K562 (cell line): ENCODE measurements at regions not wholly inside any gene's neighbourhood (a gene's known extent, or its start where the extent isn't known, plus 50 kb on each side); places are given as distances from the start of the nearest gene placed in this dataset.

ENCODE experiments used
- ATAC-seq: fragments of 200-7000 bp; cut with Tn5 transposase; 3 replicates; pipeline ENCODE4 v1.9.1; 2020; ENCODE audit warnings: moderate library complexity
- BruUV-seq: library from RNA; stranded (reverse); fragments of 400-500 nt; replicated peaks from 2 replicates; lab custom pipeline; 2021; lab: Mats Ljungman, UMichigan
- CTCF ChIA-PET: fragments of 300-600 bp; formaldehyde crosslinking; extraction: SDS; loops from one replicate; lab custom pipeline; 2021; ENCODE audit warnings: low intra/inter-chr PET ratio; lab: Yijun Ruan, JAX
- POLR2A ChIA-PET: fragments of 300-600, 350-650 bp; sonication (Branson Sonifier 250); formaldehyde crosslinking; extraction: SDS; loops from one replicate; lab custom pipeline; 2021; ENCODE audit warnings: antibody characterized with exemption, inconsistent platforms; lab: Yijun Ruan, JAX
- DNase-seq, 4 experiments: peaks; one replicate each; pipeline versions ENCODE4 v3.0.0 to v3.0.0-alpha.2; 2011 to 2018; ENCODE audit warnings: low spot score in 3 of 4, mixed read lengths in 3 of 4; ENCODE audit errors: extremely low read depth in 1 of 4
- FAIRE-seq: peaks from 2 replicates; lab custom pipeline; 2011; peaks lifted over from hg19 to GRCh38; lab: Jason Lieb, UNC
- H2AFZ ChIP-seq: 2 replicates; pipeline ENCODE4 v1.6.0; 2011; ENCODE audit warnings: low read depth, low read length, control low read depth, inconsistent platforms
- H3K27ac ChIP-seq: fragments of 200-600 bp; 3 replicates; pipeline ENCODE4 v1.8.0; 2011; ENCODE audit warnings: low read depth, mild to moderate bottlenecking, control low read depth, inconsistent platforms, low read length, moderate library complexity, mixed read lengths; ENCODE audit errors: extremely low read depth
- H3K27me3 ChIP-seq, 2 experiments: fragments of 300-600 bp in 1 of 2; 2 replicates in 1 of 2; 3 replicates in 1 of 2; pipeline versions ENCODE4 v1.6.0 to v1.8.0; 2011; ENCODE audit warnings: inconsistent platforms in 2 of 2, low read length in 2 of 2, mild to moderate bottlenecking in 1 of 2, mixed read lengths in 1 of 2, moderate library complexity in 1 of 2; ENCODE audit not compliant: control insufficient read depth in 2 of 2, insufficient read depth in 2 of 2
- H3K36me3 ChIP-seq: fragments of 300-600 bp; 3 replicates; pipeline ENCODE4 v1.8.0; 2011; ENCODE audit warnings: mild to moderate bottlenecking, low read length, inconsistent platforms; ENCODE audit not compliant: control insufficient read depth, insufficient read depth
- H3K4me1 ChIP-seq, 2 experiments: fragments of 200-600 bp in 1 of 2; replicated peaks in 1 of 2; 2 replicates in 1 of 2; 3 replicates in 1 of 2; pipeline versions ENCODE4 v1.5.1 to v1.8.0; 2011; ENCODE audit warnings: inconsistent platforms in 2 of 2, low read length in 2 of 2, mild to moderate bottlenecking in 1 of 2, mixed read lengths in 1 of 2, moderate library complexity in 1 of 2; ENCODE audit not compliant: control insufficient read depth in 2 of 2, insufficient read depth in 2 of 2
- H3K4me2 ChIP-seq: 2 replicates; pipeline ENCODE4 v1.6.1; 2011; ENCODE audit warnings: low read length, control low read depth, inconsistent platforms, mixed read lengths; ENCODE audit not compliant: insufficient read depth
- H3K4me3 ChIP-seq: fragments of 200-600 bp; sonication (generic), shearing (Covaris generic); 2 replicates; pipeline ENCODE4 v1.5.1; 2016; ENCODE audit warnings: control low read depth, inconsistent platforms
- H3K79me2 ChIP-seq: fragments of 200-600 bp; 3 replicates; pipeline ENCODE4 v1.8.0; 2011; ENCODE audit warnings: low read length, inconsistent platforms; ENCODE audit not compliant: control insufficient read depth, insufficient read depth
- H3K9ac ChIP-seq, 2 experiments: 2 replicates each; pipeline versions ENCODE4 v1.6.0 to v1.6.1; 2011; ENCODE audit warnings: low read depth in 2 of 2, low read length in 2 of 2, control low read depth in 1 of 2, inconsistent platforms in 1 of 2, mild to moderate bottlenecking in 1 of 2, mixed read lengths in 1 of 2; ENCODE audit not compliant: insufficient read depth in 1 of 2
- H3K9me1 ChIP-seq: one replicate; pipeline ENCODE4 v1.6.0; 2011; ENCODE audit warnings: inconsistent platforms, mild to moderate bottlenecking, low read length, moderate library complexity; ENCODE audit not compliant: control insufficient read depth, insufficient read depth
- H3K9me3 ChIP-seq: replicated peaks from 2 replicates; pipeline ENCODE4 v1.5.1; 2011; ENCODE audit warnings: low read depth, low read length, inconsistent platforms; ENCODE audit not compliant: control insufficient read depth, insufficient read depth
- H4K20me1 ChIP-seq: replicated peaks from 2 replicates; pipeline ENCODE4 v1.6.1; 2011; ENCODE audit warnings: low read length, inconsistent platforms, mixed read lengths; ENCODE audit not compliant: control insufficient read depth, insufficient read depth
- DLX4 ChIP-seq: fragments of 250-450 bp; sonication (Bioruptor Pico); IDR thresholded peaks from 2 replicates; pipeline ENCODE4 v1.6.1; 2021; ENCODE audit warnings: mild to moderate bottlenecking
- MEF2D ChIP-seq: conservative IDR thresholded peaks from 2 replicates; pipeline ENCODE4 v1.6.1; 2016; ENCODE audit warnings: low read depth, missing genetic modification characterization, missing compliant biosample characterization
- MITF ChIP-seq: IDR thresholded peaks from 2 replicates; pipeline ENCODE4 v1.6.1; 2014; ENCODE audit warnings: antibody characterized with exemption
- ZNF140 ChIP-seq: fragments of 250-450 bp; sonication (Bioruptor Pico); IDR thresholded peaks from 2 replicates; pipeline ENCODE4 v1.8.0; 2021; ENCODE audit warnings: moderate library complexity, mild to moderate bottlenecking, inconsistent platforms
- in situ Hi-C: fragments of 300-500 bp; cut with MboI; formaldehyde crosslinking; loops from 4 replicates; pipeline ENCODE4 v1.15.0; 2018; ENCODE audit warnings: inconsistent platforms, mixed read lengths
- intact Hi-C: fragments of 100-400 bp; cut with micrococcal nuclease; formaldehyde crosslinking; loops from 2 replicates; pipeline ENCODE4 v1.14.2; 2022

GRCh38 chr14:49480979-49481498, 105.1 kb downstream of the RPS29 start:
- no peak overlapping the region for H3K9ac ChIP-seq
- H4K20me1 ChIP-seq: no peaks in the 10 kb centered on the region
- no peak for TF ChIP-seq DLX4 (CRISPR knock-in tag)
- no peak for TF ChIP-seq ZNF140 (CRISPR knock-in tag)
- TF ChIP-seq MITF: no peak
- no peak for TF ChIP-seq MEF2D (tag)
- no peak overlapping the region for H2AFZ ChIP-seq
- H3K9me3 ChIP-seq: no peaks in the 10 kb centered on the region
- no TSS peak for BruUV-seq
- no peaks in the 10 kb centered on the region for H3K36me3 ChIP-seq
- no peaks in the 10 kb centered on the region for H3K4me1 ChIP-seq
- no peak overlapping the region for H3K27ac ChIP-seq
- intact Hi-C loops: no loop called here
- DNase-seq (no peak), FAIRE-seq (no peak), ATAC-seq (no peak)
- no peak overlapping the region for H3K4me3 ChIP-seq
- ChIA-PET CTCF (no interaction called here), POLR2A (interaction anchor here (0.8 kb wide), 1 partner anchor 80 kb away, joined by 3 read pairs; no protein-coding TSS in a partner anchor)
- in situ Hi-C loops: no loop called here
- no peak overlapping the region for H3K4me2 ChIP-seq
- H3K9me1 ChIP-seq: no peaks in the 10 kb centered on the region
- no peaks in the 10 kb centered on the region for H3K79me2 ChIP-seq
- H3K27me3 ChIP-seq: no peaks in the 10 kb centered on the region
